ENCODE measurements at regions not wholly inside any gene's neighbourhood (a gene's known extent, or its start where the extent isn't known, plus 50 kb on each side); places are given as distances from the start of the nearest gene placed in this dataset.
A peak's percentile ranks its signal among the peaks of the same experiment; 100 is the strongest.

- Histone ChIP-seq H3K27me3 (no peaks in the 10 kb centered on the region), H3K9me3 (no peaks in the 10 kb centered on the region), H3K4me3 (no peak overlapping the region), H3K27ac (peak overlapping the region in 1 of 4 donors; percentile 11), H3K36me3 (no peaks in the 10 kb centered on the region), H3K4me1 (peaks cover 0 to 26% (median 4%) of the 10 kb centered on the region in 3 donors)
- DNase-seq, result no peak
- TF ChIP-seq CTCF (IDR thresholded peaks at IDR 0.05) (no peak), POLR2A (IDR thresholded peaks at IDR 0.05) (no peak)
- 61 to 63% methylated on average over 2 of the region's 2 CpGs for WGBS, 2 donors
- intact Hi-C loops (cut with DNase I), result loop anchor here (10.0 kb wide), 1 partner anchor 492 kb away; no protein-coding TSS in a partner anchor
These were observed 195.1 kb upstream of the FMN2 start for GRCh38 chr1:239896569-239896968.

- 28 to 39% methylated on average over 9 of the region's 9 CpGs for WGBS, 2 donors
- no peaks in the 10 kb centered on the region for H3K9me3 ChIP-seq
- no peaks in the 10 kb centered on the region for H3K27me3 ChIP-seq
- no peak for DNase-seq
- H3K4me1 ChIP-seq, result peaks cover 0 to 26% (median 4%) of the 10 kb centered on the region in 3 donors
- intact Hi-C loops (cut with DNase I), result loop anchor here (10.0 kb wide), 1 partner anchor 492 kb away; no protein-coding TSS in a partner anchor
- TF ChIP-seq CTCF (IDR thresholded peaks at IDR 0.05), result no peak
- no peak for TF ChIP-seq POLR2A (IDR thresholded peaks at IDR 0.05)
- H3K4me3 ChIP-seq, result no peak overlapping the region
- no peaks in the 10 kb centered on the region for H3K36me3 ChIP-seq
- peak overlapping the region in 1 of 4 donors; percentile 11 for H3K27ac ChIP-seq
These were observed 194.7 kb upstream of the FMN2 start for GRCh38 chr1:239896980-239897379.

- H3K4me3 ChIP-seq, result peak overlapping the region in 1 of 4 donors; percentile 3
- TF ChIP-seq CTCF (IDR thresholded peaks at IDR 0.05) (no peak), POLR2A (IDR thresholded peaks at IDR 0.05) (no peak)
- H3K27me3 ChIP-seq, result no peaks in the 10 kb centered on the region
- no peak for DNase-seq
- H3K4me1 ChIP-seq, result peaks cover 0 to 26% (median 4%) of the 10 kb centered on the region in 3 donors
- WGBS, 2 donors, result 34 to 42% methylated on average over 4 of the region's 4 CpGs
- H3K27ac ChIP-seq, result peak overlapping the region in 2 of 4 donors; percentile 2 to 62
- intact Hi-C loops (cut with DNase I), result loop anchor here (10.0 kb wide), 1 partner anchor 493 kb away; no protein-coding TSS in a partner anchor
- no peaks in the 10 kb centered on the region for H3K9me3 ChIP-seq
- no peaks in the 10 kb centered on the region for H3K36me3 ChIP-seq
These were observed 194.2 kb upstream of the FMN2 start for GRCh38 chr1:239897458-239897857.

GRCh38 chr1:239898062-239898730, 193.5 kb upstream of the FMN2 start:
- TF ChIP-seq POLR2A (IDR thresholded peaks at IDR 0.05), result no peak
- TF ChIP-seq CTCF (IDR thresholded peaks at IDR 0.05), result peak; percentile 80 to 98 (median 96)
- intact Hi-C loops (cut with DNase I), result loop anchor here (10.0 kb wide), 1 partner anchor 493 kb away; no protein-coding TSS in a partner anchor
- H3K36me3 ChIP-seq, result no peaks in the 10 kb centered on the region
- no peaks in the 10 kb centered on the region for H3K27me3 ChIP-seq
- H3K4me3 ChIP-seq, result peak overlapping the region in 2 of 4 donors; percentile 3 to 33
- 17 to 19% methylated on average over 14 to 15 of the region's 15 CpGs for WGBS, 2 donors
- H3K4me1 ChIP-seq, result peaks cover 0 to 22% (median 4%) of the 10 kb centered on the region in 3 donors
- no peak for DNase-seq
- H3K27ac ChIP-seq, result peak overlapping the region in 2 of 4 donors; percentile 2 to 62
- H3K9me3 ChIP-seq, result no peaks in the 10 kb centered on the region

- H3K4me1 ChIP-seq, result peaks cover 0 to 20% (median 4%) of the 10 kb centered on the region in 3 donors
- H3K9me3 ChIP-seq, result no peaks in the 10 kb centered on the region
- 78 to 81% methylated on average over 3 of the region's 3 CpGs for WGBS, 2 donors
- no peak overlapping the region for H3K27ac ChIP-seq
- TF ChIP-seq POLR2A (IDR thresholded peaks at IDR 0.05), result no peak
- no peak for TF ChIP-seq CTCF (IDR thresholded peaks at IDR 0.05)
- H3K27me3 ChIP-seq, result no peaks in the 10 kb centered on the region
- intact Hi-C loops (cut with DNase I), result loop anchor here (10.0 kb wide), 1 partner anchor 495 kb away; no protein-coding TSS in a partner anchor
- H3K36me3 ChIP-seq, result no peaks in the 10 kb centered on the region
- no peak overlapping the region for H3K4me3 ChIP-seq
- no peak for DNase-seq
These were observed 191.9 kb upstream of the FMN2 start for GRCh38 chr1:239899747-239900146.

Measured in esophagus squamous epithelium (tissue), 5 donors.